Stimulated activated CD4-positive, alpha-beta T cell treated with anti-CD3 and anti-CD28 coated beads, Interleukin-4, amount 100 ng/mL, for 1 hour (primary cell): ENCODE measurements at regions not wholly inside any gene's neighbourhood (a gene's known extent, or its start where the extent isn't known, plus 50 kb on each side); places are given as distances from the start of the nearest gene placed in this dataset.

Experiments used
- DNase-seq: peaks from one replicate; pipeline ENCODE4 v3.0.0-alpha.2; 2020

- DNase-seq = no peak
Measured at GRCh38 chr11:26048271-26048670, 283.7 kb upstream of the ANO3 start.

- DNase-seq = no peak
Measured at GRCh38 chr11:26053966-26054365, 278.0 kb upstream of the ANO3 start.

DNA sequence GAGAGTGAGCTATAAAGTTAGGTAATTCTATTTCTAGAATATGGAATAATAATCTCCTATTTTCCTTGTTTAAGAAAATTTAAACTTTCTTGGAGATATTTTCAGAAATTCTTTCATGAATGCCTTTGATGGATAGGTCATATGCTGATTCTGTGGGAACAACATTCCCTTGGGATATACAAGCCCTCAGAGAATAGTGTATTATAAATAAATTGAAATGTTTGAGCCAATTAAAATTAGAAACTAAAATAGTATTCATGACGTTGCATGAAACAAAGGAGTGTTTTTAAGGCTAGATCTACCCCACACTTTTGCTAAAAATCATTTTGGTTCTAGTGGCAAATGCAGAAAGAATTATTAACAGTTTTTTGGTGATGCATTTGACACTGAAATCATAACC lies 269.3 kb upstream of the ANO3 start:
- no peak for DNase-seq

DNA sequence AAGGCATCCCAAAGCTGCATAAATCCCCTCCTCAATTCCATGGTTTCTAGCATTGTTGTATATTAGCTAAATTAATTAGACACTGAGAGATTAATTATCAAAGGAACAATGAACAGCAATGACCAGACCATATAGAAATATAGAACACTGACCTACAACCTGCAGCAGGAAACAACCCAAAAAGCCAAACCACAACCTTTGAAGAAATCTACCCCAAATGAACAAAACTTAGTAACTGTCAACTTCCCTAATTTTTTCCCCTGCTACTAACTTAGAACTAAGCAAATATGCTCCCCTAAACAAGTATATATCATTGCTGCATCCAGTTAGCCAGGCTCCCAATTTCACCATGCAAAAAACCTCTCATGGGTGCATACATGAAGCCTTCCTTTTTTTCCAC lies 268.0 kb upstream of the ANO3 start:
- no peak for DNase-seq

- no peak for DNase-seq
Measured at GRCh38 chr11:26065944-26066343, 266.0 kb upstream of the ANO3 start.

DNA sequence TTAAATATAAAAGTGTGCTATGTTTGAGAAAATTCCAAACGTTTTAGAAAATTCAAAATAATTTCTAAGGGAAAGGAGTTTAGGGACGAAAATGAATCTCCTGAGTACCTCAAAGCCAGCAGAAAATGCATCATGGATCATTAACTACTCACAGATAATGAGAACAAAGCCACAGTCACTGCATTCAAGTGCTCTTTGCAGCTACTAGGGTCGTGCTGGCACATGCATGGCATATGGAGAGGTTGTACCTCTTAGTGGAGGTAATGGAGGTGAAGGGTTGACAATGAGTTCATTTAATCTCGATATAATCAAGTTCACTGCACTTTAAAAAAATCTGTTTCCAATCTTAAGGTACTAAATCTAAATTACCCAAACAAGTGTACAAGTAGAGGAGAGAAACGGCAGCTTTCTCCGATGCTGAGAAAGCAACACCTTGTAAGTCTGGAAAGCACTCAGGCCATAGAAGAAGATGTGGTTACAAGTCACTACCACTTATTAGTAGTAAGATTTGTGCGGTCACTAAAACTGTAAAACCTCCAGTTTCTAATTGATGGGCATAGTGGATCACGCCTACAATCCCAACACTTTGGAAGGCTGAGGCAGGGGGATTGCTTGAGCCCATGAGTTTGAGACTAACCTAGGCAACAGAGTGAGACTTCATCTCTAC lies 261.1 kb upstream of the ANO3 start:
- no peak for DNase-seq

- no peak for DNase-seq
Measured at GRCh38 chr11:26072614-26073153, 259.2 kb upstream of the ANO3 start.

DNA sequence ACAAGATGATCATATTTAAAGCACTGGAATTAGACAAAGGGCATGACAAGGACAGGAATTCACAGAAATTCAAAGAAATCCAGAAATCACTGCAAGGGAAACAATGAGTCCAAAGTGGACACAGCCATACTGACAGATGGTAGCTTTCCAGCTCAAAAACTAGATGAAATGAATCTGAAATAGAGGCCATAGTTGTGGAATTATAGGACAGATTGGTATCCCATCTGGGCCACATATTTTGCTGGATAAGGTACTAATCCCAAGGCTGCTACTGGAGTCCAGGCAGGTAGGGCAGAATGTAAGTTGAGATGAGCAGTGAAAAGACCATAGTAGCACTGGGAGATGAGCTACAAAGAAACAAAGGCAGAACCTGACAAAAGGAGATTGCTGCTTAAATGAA lies 258.3 kb upstream of the ANO3 start:
- no peak for DNase-seq

DNA sequence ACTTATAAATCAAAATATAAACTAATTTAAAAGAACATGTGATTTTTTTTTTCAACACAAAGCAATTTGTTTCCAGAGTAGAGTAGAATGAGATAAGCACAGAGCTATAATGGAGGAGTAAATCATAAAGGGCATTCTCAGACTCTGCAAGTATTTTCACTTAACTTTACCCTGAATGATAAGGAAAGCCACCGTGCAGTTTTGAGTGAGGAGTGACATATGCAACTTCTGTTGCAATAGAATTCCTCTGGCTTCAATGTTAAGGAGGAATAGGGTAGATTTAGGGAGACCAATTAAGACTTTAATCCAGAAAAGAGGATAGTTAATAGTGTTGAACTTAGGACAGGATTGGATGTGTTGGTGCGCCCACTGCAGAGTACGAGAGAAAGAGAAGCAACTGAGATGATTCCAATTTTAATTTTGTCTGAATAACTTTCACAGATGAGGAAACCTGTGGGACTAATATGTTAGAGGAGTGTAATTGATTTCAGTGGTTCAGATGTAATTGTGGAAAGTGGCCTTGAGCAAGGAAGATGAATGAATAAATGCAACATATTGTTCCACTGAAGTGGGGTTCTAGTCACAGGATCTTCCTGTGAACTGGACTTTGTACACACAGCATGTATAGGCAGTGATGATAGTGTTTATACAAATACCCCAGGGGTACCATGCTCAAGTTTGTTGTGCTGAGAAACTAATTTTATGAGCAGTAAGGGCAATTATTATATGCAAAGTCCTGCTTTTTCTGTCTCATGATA lies 255.5 kb upstream of the ANO3 start:
- no peak for DNase-seq

- DNase-seq = no peak
Measured at GRCh38 chr11:26078231-26078821, 253.6 kb upstream of the ANO3 start.

DNA sequence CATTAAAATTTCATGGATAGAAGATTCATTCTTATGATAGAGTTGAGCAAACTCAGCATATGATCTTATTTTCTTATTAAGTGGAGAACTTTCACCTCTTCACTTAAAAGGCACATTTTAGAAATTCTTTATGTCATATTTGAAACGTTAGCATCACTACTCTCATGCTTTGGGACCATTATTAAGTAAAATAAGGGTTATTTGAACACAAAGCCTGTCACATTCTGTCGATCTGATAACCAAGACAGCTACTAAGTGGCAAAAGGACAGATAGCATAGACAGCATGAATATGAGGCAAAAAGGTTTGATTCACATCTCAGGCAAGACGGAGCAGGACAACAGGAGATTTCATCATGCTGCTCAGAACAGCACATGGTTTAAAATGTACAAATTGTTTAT lies 247.6 kb upstream of the ANO3 start:
- DNase-seq = no peak

DNA sequence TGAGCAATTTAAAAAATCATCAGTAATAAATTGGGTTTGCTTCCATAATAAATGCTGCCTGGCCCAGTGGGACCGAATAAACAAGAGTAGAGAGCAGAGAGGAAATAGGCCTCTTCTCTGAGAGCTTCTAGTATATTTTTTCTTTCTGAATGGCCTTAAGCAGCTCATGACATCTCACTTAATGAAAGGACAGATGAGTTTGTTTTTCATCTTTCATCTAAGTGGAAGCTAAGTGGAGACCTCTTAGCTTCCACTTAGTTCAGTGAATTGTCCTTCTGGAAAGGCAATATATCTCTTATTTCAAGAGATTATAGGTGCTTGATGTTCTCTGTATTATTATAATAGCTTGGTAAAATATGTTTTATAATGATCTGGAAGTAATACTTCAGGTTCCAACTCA lies 245.9 kb upstream of the ANO3 start:
- DNase-seq = no peak

GRCh38 chr11:26087120-26087935 lies 244.6 kb upstream of the ANO3 start:
- no peak for DNase-seq

GRCh38 chr11:26088391-26088790 lies 243.5 kb upstream of the ANO3 start:
- no peak for DNase-seq

GRCh38 chr11:26090651-26091050 lies 241.3 kb upstream of the ANO3 start:
- no peak for DNase-seq

GRCh38 chr11:26093206-26093605 lies 238.7 kb upstream of the ANO3 start:
- DNase-seq = no peak

DNA sequence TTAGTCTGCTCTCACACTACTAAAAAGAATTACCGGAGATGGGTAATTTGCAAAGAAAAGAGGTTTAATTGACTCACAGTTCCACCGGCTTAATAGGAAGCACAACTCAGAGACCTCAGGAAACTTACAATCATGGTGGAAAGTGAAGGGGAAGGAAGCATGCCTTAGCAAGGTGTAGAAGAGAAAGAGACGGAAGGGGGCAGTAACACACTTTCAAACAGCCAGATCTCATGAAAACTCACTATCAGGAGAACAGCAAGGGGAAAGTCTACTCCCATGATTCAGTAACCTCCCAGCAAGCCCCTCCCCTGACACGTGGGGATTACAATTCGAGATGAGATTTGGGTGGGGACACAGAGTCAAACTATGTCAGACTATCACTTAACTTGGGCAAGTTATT lies 236.6 kb upstream of the ANO3 start:
- no peak for DNase-seq

GRCh38 chr11:26096451-26096850 lies 235.5 kb upstream of the ANO3 start:
- no peak for DNase-seq

- DNase-seq = no peak
Measured at GRCh38 chr11:26102325-26102724, 229.6 kb upstream of the ANO3 start.

DNA sequence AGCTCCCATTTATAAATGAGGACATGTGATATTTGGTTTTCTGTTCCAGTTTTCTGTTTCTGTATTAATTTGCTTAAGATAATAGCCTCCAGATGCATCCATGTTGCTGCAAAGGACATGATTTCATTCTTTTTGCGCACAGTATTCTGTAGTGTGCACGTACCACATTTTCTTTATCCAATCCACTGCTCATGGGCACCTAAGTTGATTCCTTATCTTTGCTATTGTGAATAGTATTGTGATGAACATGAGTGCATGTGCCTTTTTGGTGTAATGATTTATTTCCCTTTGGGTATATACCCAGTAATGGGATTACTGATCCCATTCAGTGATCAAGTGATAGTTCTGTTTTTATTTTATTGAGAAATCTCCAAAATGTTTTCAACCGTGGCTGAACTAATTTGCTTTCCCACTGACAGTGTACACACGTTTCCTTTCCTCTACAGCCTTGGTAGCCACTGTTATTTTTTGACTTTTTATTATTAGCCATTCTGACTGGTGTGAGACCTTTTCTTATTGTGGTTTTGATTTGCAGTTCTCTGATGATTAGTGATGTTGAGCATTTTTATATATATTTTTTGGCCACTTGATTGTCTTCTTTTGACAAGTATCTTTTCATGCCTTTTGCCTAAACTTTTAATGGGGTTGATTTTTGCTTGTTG lies 226.0 kb upstream of the ANO3 start:
- DNase-seq = no peak

DNA sequence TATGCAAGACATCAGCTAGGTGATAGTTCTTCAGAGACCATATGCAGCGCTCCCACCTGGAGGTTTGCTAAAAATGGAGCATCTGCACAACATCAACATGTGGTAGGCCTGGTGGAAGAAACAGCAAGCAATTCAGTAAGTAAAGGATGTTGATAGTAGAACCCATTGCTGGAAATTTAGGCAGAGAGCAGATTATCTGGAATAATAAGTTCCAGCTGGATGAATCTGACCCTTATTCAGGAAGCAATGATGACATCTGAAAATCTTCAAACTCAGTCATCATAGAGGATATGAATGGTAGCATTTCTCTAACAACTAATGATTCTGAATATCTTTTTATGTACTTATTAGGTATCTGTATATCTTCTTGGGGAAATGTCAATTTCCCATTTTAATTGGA lies 225.2 kb upstream of the ANO3 start:
- no peak for DNase-seq

DNA sequence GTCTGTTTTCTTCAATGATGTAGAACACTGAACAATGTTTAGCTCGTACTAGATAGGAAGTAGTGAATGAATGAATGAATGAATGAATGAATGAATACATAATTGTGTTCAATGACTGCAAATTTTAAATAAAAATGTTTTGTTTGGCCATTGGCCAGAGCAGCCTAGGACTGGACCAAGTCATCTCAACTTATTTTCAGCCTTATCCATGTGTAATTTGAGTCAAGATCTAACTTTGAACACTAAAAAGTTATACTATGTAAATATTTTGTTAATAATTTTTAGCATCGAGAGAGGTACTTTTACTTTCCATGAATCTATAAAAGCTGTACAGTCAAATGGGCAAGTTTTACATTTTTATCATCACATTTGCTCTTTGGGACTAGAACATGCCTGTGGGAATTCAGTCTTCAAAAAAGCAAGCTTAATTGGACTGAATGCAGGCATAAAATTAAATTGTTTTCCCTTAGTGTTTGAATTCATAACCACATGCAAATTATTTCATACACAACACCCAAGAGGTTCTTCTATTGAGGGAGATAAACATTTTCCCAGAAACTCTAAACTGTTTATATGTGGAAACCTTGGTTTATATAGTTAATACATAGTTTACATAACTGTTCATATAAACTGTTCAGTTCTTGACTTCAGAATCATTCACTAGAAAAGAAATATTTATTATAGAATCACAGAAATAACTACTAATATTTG lies 222.1 kb upstream of the ANO3 start:
- no peak for DNase-seq
